Muscle of back (tissue), 3 donors: ENCODE measurements at regions not wholly inside any gene's neighbourhood (a gene's known extent, or its start where the extent isn't known, plus 50 kb on each side); places are given as distances from the start of the nearest gene placed in this dataset.

Source experiments
- DNase-seq, 3 donors: peaks; one replicate each; pipeline versions ENCODE4 v3.0.0 to v3.0.0-alpha.2; 2013

- DNase-seq, result no peak
Observed at GRCh38 chr2:133811409-133812125, 243.3 kb upstream of the NCKAP5 start.

DNA sequence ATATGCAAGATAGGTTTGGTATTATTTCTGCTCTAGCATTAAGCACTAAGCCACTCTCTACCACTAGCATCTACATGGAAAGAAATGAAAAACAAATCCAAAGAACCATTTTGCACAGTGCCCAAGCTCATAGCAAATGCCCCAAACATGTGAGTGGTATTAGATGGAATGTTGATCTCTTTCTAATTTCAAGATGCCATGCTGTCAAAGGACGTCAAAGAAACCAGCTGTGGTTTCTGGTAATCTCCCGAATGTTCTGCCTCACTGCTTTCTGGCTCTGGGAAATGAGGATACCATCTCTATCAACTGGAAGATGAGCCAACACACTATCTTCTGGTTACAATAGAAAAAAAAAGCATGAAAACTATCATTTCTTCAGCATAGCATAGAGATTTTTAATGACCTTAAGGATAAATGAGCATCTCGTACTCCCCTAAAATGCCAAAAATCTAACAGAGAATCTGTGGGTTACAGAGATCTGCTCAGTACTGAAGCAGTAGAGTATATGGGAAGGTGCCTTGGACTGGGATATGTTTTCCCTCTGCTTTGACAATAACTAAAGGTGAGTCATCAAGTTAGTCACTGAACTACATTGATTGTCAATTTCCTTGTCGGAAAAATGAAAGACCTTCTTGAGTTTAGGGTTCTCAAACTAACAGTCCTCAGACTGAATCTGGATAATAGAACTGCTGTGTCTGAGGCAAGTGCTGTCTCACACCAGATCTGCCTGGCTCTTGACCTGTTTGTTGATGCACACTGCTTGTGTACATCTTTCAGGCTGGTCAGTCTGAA, 244.8 kb upstream of the NCKAP5 start:
- no peak for DNase-seq

DNA sequence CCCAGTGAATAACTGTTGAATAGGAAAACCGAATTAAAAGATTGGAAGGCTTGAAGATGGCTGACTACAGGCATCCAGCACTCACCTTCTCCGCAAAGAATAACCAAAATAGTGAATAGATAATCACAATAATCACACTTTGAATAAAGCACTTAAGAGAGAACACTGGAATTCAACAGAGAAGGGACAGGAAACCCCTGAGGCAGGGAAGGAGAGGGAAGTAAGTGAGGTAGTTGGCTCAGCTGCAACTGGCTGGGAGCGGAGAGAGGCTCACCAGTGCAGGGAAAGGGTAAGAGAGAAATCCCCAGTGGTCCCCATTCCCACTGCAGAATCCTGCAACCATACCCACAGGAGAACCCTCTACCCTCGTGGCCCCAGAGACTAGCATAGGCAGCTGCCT, 246.6 kb upstream of the NCKAP5 start:
- no peak for DNase-seq

DNA sequence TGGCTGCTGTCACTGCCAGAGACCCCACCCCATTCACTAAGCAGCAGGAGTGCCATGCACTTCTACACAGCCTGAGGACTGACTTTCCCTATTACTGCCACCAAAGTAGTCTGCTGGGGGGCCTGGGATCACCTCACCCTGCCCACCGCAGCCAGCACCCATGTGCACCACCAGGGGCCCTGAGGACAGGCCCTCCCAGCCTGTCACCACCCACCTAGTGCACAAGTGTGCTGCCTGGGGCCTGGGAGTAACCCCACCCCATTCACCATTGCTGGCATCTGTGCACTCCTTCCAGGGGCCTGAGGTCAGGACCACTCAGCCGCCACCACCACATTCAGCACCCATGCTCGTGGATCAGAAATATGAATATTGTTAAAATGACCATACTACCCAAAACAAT, 247.8 kb upstream of the NCKAP5 start:
- no peak for DNase-seq

- DNase-seq, result peak; percentile 11 to 94 (median 48)
Observed at GRCh38 chr2:133817680-133818566, 249.7 kb upstream of the NCKAP5 start.

DNA sequence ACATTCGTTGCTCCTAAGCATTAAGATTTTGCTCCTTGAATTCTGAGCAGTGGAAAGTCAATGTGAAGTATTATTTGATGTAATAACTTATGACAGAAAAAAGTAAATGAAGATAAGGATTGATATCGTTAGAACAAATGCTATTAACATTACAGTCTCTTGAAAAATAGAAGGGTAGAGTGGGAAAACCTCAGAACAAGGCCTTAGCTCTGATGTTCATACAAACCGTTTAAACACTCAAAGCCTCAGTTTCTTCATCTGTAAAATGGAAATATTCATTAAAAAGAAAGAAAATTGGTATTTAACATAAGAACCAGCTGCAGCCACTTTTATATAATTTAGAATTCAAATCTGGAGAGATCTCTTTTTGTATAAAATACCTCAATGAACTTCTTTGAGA, 250.4 kb upstream of the NCKAP5 start:
- DNase-seq, result no peak

DNA sequence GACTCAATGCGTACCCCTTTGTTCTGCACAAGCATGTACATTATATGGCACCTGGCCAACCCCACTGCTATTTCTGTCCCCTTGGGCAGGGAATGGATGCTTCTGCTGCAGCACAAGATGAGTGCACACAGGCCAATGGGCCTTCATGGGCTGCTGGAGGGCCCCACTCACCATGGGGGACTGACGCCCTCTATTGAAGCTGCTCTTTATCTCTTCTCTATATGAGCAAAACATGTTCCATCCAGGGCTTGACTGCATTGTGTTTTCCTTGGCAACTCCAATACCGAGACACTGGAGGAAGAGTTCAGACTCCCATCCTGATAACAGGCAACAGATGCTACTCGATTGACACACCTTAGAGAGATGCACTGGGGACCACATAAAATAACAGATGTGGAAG, 251.6 kb upstream of the NCKAP5 start:
- peak in 2 of 3 donors; percentile 43 to 65 for DNase-seq

GRCh38 chr2:133821107-133821760, 253.0 kb upstream of the NCKAP5 start:
- no peak for DNase-seq

- peak in 1 of 3 donors; percentile 57 for DNase-seq
Observed at GRCh38 chr2:133822517-133823225, 254.4 kb upstream of the NCKAP5 start.

DNA sequence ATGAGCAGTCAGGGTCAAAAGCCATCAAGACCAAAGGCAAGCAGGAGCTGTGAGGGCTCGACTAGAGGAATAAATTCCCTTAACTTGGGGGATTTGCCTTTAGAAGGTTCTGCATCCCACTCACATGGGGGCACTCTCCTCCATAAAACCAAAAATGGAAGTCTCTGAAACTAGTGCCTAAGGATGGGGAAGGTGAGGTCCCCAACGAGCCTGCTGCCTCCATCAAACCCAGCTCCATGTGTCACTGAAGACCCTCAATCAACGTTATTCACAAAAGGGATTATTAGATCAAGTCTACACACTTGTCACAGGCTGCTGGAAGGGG, 254.9 kb upstream of the NCKAP5 start:
- DNase-seq, result no peak

DNA sequence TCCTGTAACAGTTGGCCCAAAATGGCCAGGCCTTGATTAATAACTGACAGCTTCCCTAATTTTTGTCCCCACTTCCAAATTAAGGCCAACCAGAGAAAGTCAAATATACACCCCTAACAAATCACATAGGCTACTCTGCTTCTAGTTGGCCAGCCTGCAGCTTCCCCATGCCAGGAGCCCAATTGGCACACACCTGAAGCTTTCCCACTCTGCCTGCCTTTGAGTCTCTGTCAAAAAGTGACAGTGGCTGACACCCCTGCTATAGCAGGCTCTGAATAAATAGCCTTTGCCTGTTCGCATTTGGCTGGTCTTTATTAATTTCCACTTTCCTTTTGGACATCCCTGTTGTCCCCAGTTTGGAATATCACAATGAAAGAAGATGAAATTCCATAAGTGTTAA, 256.6 kb upstream of the NCKAP5 start:
- no peak for DNase-seq

DNA sequence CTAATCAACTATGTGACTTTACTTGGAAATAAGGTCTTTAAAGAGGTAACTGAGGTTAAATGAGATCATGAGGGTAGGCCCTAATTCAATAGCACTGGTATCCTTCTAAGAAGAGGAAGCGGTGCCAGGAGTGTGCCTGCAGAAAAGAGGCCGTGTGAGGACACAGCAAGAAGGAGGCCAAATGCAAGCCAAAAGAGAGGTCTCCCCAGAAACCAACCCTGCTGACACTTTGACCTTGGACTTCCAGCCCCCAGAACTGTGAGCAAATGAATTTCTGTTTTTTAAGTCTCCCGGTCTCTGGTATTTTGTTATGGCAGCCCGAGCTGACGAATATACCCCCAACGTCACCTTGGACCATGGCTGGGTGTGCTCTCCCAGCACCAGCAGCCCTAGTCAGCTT, 257.5 kb upstream of the NCKAP5 start:
- no peak for DNase-seq

DNA sequence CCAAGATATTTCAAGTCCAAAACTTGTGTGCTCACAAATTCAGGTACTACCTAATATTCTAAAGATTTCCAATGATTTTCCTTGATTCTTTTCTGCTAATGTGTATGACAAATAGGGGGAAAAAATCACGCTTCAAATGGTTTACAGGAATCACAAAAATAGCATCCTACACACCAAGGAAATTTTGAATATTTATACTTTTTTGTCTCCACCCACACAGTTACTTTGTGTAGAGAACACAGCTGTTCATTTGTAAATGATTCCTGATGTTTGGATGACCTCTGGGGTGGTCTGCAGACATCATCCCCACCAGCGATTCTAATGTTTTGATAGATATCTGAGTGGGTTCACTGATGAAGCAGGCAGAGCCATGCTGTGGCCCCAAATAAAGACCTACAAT, 260.6 kb upstream of the NCKAP5 start:
- DNase-seq, result no peak

- DNase-seq, result no peak
Observed at GRCh38 chr2:133829450-133830020, 261.3 kb upstream of the NCKAP5 start.

- no peak for DNase-seq
Observed at GRCh38 chr2:133833746-133834145, 265.5 kb upstream of the NCKAP5 start.

GRCh38 chr2:133835821-133836619, 267.8 kb upstream of the NCKAP5 start:
- DNase-seq, result no peak

DNA sequence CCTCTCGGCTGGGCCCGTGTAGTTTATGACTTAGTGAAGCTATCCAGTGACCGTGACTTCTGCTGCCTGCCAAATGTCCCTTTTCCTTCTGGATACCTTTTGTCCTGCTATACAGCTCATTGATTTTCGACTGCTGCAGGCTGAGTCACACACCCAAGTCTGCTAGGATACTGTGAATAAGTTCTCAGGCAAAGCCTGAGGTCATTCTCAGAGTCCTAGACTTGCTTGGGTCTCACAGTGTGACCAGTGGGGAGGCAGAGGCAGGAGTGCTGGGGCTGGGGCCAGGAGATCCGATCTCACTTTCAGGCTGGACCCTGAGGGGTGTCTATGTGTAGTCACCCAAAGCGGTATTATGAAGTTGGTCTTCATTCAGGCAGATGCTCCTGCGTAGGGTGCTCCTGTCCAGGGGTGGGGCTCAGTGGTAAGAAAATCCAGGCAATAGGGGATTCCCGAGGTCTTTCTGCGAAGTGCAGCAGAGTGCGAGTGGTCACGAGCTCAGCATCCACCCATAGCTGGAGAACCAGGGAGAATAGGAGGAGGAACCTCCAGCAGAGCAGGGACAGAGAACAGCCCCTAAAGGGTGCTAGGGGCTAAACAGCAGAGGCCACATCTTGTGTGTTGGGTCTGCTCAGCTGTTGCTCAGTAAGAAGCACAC, 268.6 kb upstream of the NCKAP5 start:
- no peak for DNase-seq

DNA sequence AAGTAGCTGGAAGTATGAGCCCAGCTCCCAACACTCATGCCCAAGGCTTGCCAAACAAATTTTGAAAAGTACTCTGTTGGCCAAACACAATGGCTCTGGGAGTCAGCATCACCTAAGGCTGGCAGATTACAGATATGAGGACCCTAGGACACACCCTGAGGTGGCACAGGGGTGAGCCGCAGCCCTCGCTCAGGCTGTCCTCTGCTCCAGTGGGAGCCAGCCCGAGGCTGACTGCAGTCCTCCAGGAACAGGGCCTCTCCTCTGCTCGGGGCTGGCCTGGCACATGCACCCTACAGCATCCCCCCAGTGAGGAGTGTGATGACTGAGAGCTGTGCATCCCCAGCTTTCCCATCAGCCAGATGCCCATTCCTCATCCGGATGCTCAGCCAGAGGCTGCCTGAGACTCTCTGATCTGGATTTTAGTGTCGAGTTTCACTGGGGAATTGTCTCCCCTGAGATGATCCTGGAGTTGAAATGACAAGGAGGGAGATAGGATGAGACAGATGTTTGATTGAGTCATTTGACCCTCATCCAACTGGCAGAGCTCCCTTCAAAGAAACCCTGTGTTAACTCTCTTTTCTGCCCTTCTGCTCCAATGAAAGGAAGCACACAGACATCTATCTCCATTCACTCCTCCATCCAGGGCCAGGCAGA, 269.3 kb upstream of the NCKAP5 start:
- DNase-seq, result peak in 2 of 3 donors; percentile 53 to 76
